ENCODE measurements at regions not wholly inside any gene's neighbourhood (a gene's known extent, or its start where the extent isn't known, plus 50 kb on each side); places are given as distances from the start of the nearest gene placed in this dataset.

GRCh38 chr6:6823568-6824224 lies 235.2 kb downstream of the LY86 start (continued):
- TF ChIP-seq ZNF462 (CRISPR knock-in tag; IDR thresholded peaks at IDR 0.05) = no peak

GRCh38 chr6:6824381-6824780 lies 235.9 kb downstream of the LY86 start:
- H4K20me1 ChIP-seq (replicated peaks; ENCODE audit: insufficient read depth) = no peaks in the 10 kb centered on the region
- no peak overlapping the region for H2AFZ ChIP-seq
- H3K27me3 ChIP-seq (ENCODE audit: insufficient read depth) = no peaks in the 10 kb centered on the region
- H3K4me3 ChIP-seq = no peak overlapping the region
- peaks cover 30% of the 10 kb centered on the region for H3K4me1 Mint-ChIP-seq
- DNase-seq (ENCODE audit: low spot score) (no peak), ATAC-seq (no peak)
- H3K27ac ChIP-seq (ENCODE audit: low read depth) = no peak overlapping the region
- H3K36me3 ChIP-seq (ENCODE audit: insufficient read depth) = no peaks in the 10 kb centered on the region
- TF ChIP-seq STAT1 (IDR thresholded peaks at IDR 0.05; ENCODE audit: unreplicated experiment) (no peak), POLR2AphosphoS5 (IDR thresholded peaks at IDR 0.05; ENCODE audit: low read depth) (no peak), REST (IDR thresholded peaks at IDR 0.05; ENCODE audit: unreplicated experiment) (no peak), ZNF331 (CRISPR knock-in tag; IDR thresholded peaks at IDR 0.05; ENCODE audit: low read depth) (no peak), CREB1 (CRISPR knock-in tag; IDR thresholded peaks at IDR 0.05; ENCODE audit: low read depth) (no peak), EZH2 (IDR thresholded peaks at IDR 0.05; ENCODE audit: low read depth, unreplicated experiment) (no peak)
- H3K4me2 ChIP-seq = no peak overlapping the region
- H3K9me2 ChIP-seq (ENCODE audit: insufficient read depth) = peaks cover 6% of the 10 kb centered on the region
- no peaks in the 10 kb centered on the region for H3K36me3 Mint-ChIP-seq (ENCODE audit: low read depth)
- H3K4me3 Mint-ChIP-seq = no peak overlapping the region; the same call in 2 of the 3 replicates
- H3K9me3 Mint-ChIP-seq = peaks cover 3% of the 10 kb centered on the region; the same call in 1 of the 3 replicates
- H3K27me3 Mint-ChIP-seq (ENCODE audit: insufficient read depth, low read depth, poor library complexity) = peaks cover 18% of the 10 kb centered on the region
- no peaks in the 10 kb centered on the region for H3F3A ChIP-seq (replicated peaks; ENCODE audit: low read depth)
- H3K27ac Mint-ChIP-seq = no peak overlapping the region; the same call in 1 of the 2 replicates
- no peaks in the 10 kb centered on the region for H3K79me2 ChIP-seq (replicated peaks; ENCODE audit: insufficient read depth)
- H3K4me1 ChIP-seq (ENCODE audit: insufficient read depth) = peaks cover 5% of the 10 kb centered on the region; the same call in 1 of the 2 replicates
